DOHH2 (cell line): ENCODE measurements at regions not wholly inside any gene's neighbourhood (a gene's known extent, or its start where the extent isn't known, plus 50 kb on each side); places are given as distances from the start of the nearest gene placed in this dataset.

Source experiments
- EZH2phosphoT487 ChIP-seq: fragments of 200-600 bp; sonication (generic); IDR thresholded peaks from 2 replicates; pipeline ENCODE4 v1.6.1; 2017; ENCODE audit warnings: borderline replicate concordance, mild to moderate bottlenecking, antibody characterized with exemption, low read length, moderate library complexity, mixed read lengths
- TF ChIP-seq, protein P1 (sequence below): fragments of 200-600 bp; sonication (generic); IDR thresholded peaks from one replicate; pipeline ENCODE4 v1.5.1; 2014; ENCODE audit warnings: antibody characterized with exemption, mild to moderate bottlenecking, low read depth, low read length; ENCODE audit not compliant: poor library complexity, severe bottlenecking

DNA sequence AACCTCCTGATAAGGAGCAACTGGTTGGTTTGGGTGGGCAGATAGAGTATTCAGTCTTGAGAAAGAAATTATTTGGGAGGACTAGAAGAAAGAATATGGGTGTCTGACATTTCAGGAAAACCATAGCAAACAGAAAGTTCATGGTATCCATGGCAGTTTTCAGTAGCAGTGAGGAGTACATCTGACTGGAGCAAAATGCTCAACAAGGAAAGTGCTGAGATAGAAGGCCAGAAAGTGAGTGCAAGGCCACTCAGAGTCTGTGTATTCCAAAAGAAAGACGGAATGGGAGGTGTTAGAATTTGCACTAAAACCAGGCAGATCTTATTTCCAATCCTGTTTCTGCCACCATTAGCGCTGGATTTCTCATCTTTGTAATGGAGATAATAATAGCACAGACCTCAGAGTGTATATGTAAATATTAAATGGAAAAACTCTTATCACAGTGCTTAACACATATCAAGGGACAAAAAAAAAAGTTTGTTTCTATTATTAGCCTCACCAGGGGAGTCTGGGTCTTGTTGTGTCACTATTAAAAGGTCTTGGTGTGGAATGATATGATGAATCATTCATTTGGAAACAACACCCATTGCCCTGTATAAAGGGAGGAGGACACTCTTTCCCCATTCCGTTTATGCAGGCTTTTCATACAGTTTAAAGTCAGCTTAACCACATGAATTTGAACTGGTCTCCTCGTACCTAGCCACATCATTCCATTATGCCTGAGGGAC lies 349.8 kb downstream of the IPO8 start:
- TF ChIP-seq, protein P1, sequence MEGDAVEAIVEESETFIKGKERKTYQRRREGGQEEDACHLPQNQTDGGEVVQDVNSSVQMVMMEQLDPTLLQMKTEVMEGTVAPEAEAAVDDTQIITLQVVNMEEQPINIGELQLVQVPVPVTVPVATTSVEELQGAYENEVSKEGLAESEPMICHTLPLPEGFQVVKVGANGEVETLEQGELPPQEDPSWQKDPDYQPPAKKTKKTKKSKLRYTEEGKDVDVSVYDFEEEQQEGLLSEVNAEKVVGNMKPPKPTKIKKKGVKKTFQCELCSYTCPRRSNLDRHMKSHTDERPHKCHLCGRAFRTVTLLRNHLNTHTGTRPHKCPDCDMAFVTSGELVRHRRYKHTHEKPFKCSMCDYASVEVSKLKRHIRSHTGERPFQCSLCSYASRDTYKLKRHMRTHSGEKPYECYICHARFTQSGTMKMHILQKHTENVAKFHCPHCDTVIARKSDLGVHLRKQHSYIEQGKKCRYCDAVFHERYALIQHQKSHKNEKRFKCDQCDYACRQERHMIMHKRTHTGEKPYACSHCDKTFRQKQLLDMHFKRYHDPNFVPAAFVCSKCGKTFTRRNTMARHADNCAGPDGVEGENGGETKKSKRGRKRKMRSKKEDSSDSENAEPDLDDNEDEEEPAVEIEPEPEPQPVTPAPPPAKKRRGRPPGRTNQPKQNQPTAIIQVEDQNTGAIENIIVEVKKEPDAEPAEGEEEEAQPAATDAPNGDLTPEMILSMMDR: no peak
- TF ChIP-seq EZH2phosphoT487: no peak
